ENCODE measurements at regions not wholly inside any gene's neighbourhood (a gene's known extent, or its start where the extent isn't known, plus 50 kb on each side); places are given as distances from the start of the nearest gene placed in this dataset.

- no peak for TF ChIP-seq RAD21 (IDR thresholded peaks at IDR 0.05; ENCODE audit: low read depth)
- TF ChIP-seq NFIC (IDR thresholded peaks at IDR 0.05) = no peak
- TF ChIP-seq MAX (IDR thresholded peaks at IDR 0.05) = no peak
- no peak for TF ChIP-seq EP300 (IDR thresholded peaks at IDR 0.05; ENCODE audit: borderline replicate concordance)
- TF ChIP-seq, protein P1, sequence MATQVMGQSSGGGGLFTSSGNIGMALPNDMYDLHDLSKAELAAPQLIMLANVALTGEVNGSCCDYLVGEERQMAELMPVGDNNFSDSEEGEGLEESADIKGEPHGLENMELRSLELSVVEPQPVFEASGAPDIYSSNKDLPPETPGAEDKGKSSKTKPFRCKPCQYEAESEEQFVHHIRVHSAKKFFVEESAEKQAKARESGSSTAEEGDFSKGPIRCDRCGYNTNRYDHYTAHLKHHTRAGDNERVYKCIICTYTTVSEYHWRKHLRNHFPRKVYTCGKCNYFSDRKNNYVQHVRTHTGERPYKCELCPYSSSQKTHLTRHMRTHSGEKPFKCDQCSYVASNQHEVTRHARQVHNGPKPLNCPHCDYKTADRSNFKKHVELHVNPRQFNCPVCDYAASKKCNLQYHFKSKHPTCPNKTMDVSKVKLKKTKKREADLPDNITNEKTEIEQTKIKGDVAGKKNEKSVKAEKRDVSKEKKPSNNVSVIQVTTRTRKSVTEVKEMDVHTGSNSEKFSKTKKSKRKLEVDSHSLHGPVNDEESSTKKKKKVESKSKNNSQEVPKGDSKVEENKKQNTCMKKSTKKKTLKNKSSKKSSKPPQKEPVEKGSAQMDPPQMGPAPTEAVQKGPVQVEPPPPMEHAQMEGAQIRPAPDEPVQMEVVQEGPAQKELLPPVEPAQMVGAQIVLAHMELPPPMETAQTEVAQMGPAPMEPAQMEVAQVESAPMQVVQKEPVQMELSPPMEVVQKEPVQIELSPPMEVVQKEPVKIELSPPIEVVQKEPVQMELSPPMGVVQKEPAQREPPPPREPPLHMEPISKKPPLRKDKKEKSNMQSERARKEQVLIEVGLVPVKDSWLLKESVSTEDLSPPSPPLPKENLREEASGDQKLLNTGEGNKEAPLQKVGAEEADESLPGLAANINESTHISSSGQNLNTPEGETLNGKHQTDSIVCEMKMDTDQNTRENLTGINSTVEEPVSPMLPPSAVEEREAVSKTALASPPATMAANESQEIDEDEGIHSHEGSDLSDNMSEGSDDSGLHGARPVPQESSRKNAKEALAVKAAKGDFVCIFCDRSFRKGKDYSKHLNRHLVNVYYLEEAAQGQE (IDR thresholded peaks at IDR 0.05; ENCODE audit: low read depth) = no peak
- no peak for TF ChIP-seq EGR1 (IDR thresholded peaks at IDR 0.05)
- no peak for TF ChIP-seq CREB1 (IDR thresholded peaks at IDR 0.05; ENCODE audit: low read depth)
- TF ChIP-seq, protein P2, sequence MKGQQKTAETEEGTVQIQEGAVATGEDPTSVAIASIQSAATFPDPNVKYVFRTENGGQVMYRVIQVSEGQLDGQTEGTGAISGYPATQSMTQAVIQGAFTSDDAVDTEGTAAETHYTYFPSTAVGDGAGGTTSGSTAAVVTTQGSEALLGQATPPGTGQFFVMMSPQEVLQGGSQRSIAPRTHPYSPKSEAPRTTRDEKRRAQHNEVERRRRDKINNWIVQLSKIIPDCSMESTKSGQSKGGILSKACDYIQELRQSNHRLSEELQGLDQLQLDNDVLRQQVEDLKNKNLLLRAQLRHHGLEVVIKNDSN (IDR thresholded peaks at IDR 0.05) = no peak
- no peak for TF ChIP-seq TAF1 (IDR thresholded peaks at IDR 0.05; ENCODE audit: low read depth)
- TF ChIP-seq TEAD4 (IDR thresholded peaks at IDR 0.05) = no peak
- TF ChIP-seq CEBPB (IDR thresholded peaks at IDR 0.05) = no peak
These were observed 548.5 kb upstream of the ID2 start for GRCh38 chr2:8133363-8133762.

GRCh38 chr2:8133913-8134472, 547.9 kb upstream of the ID2 start:
- TF ChIP-seq EP300 (IDR thresholded peaks at IDR 0.05; ENCODE audit: borderline replicate concordance) = no peak
- no peak for TF ChIP-seq NFIC (IDR thresholded peaks at IDR 0.05)
- TF ChIP-seq, protein P2 (IDR thresholded peaks at IDR 0.05) = no peak
- no peak for TF ChIP-seq YY1 (IDR thresholded peaks at IDR 0.05; ENCODE audit: low read depth)
- TF ChIP-seq TCF12 (IDR thresholded peaks at IDR 0.05; ENCODE audit: low read depth) = no peak

DNA sequence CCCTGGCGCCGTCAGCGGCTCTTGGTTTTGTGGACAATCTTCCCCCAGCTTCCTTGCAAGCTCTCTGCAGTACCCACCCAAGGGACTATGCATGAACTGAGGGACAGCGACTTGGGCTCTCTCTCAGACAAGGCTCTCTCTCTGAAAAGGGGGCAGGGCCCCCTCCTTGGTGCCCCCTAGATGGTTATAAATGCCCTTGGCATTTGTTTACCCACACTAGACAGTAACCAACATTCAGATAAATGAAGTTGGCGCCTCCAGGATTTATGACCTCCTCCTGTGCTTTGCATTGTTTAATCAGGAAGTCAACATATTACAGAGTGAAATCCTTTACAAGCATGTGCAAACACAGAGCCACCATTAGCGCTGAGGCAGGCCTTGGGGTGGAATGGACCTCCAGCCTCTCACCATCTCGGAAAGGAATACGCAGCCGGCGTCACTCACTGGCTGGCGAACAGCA, 547.4 kb upstream of the ID2 start:
- TF ChIP-seq CEBPB (IDR thresholded peaks at IDR 0.05) (no peak), TEAD4 (IDR thresholded peaks at IDR 0.05) (no peak), YY1 (IDR thresholded peaks at IDR 0.05; ENCODE audit: low read depth) (no peak), TCF12 (IDR thresholded peaks at IDR 0.05; ENCODE audit: low read depth) (no peak), RAD21 (IDR thresholded peaks at IDR 0.05; ENCODE audit: low read depth) (no peak)

DNA sequence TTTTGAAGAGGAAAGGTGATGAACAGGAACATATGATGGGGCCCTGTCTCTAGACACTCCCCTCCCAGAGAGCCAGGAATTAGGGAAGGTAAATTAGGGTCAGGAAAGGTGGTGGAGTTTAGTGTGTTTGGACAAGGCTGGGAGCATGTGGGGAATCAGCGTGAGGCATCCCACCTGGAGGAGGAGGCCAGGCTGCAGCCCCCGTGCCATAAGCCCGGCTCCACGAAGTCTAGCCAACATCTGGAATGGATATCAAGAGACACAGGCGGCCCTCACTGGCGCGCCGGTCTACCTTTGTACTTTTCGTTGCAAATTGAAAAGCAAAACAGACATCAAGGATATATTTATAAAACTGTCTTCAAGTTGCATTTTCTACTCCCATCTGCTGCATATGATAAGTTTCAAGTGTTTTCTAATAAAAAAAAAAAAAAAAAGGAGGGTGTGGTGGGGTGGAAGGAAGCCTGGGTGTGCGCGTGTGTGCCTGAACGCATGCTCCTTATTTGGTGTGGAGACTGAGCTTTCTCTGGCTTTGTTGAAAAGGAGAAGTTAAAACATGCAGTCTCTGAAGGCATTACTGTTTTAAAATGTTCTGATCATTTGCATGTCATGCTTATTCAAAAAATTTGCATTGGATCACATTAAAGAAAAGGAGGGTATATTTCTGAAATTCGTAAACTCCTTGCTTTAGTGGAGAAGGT, 546.7 kb upstream of the ID2 start:
- TF ChIP-seq, protein P1 (IDR thresholded peaks at IDR 0.05; ENCODE audit: low read depth) = no peak
- TF ChIP-seq TEAD4 (IDR thresholded peaks at IDR 0.05) = no peak

GRCh38 chr2:8137801-8138200, 544.1 kb upstream of the ID2 start:
- no peak for TF ChIP-seq TAF1 (IDR thresholded peaks at IDR 0.05; ENCODE audit: low read depth)

DNA sequence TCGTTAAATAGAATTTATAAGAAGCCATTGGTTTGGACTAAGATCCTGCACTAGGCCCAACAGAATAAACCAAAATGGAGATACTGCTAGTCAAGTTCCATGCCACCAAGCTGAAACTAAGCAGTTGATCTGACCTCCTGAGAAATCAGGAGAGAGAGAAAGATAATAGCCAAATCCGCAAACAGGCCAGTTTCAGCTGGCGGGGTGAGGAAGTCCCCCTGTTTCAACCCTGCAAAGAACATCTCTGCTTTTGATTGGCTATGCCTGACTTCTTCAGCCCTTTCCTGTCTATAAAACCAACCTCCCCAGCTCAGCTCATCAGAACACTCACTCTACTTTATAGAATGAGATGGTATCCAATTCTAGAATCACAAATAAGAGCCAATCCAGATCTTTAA, 543.3 kb upstream of the ID2 start:
- TF ChIP-seq, protein P2 (IDR thresholded peaks at IDR 0.05) = no peak
- TF ChIP-seq MAX (IDR thresholded peaks at IDR 0.05) (no peak), EGR1 (IDR thresholded peaks at IDR 0.05) (no peak), TCF12 (IDR thresholded peaks at IDR 0.05; ENCODE audit: low read depth) (no peak), EP300 (IDR thresholded peaks at IDR 0.05; ENCODE audit: borderline replicate concordance) (no peak), FOXM1 (IDR thresholded peaks at IDR 0.05; ENCODE audit: borderline replicate concordance, low read depth) (no peak), RAD21 (IDR thresholded peaks at IDR 0.05; ENCODE audit: low read depth) (no peak), CREB1 (IDR thresholded peaks at IDR 0.05; ENCODE audit: low read depth) (no peak), TEAD4 (IDR thresholded peaks at IDR 0.05) (no peak), YY1 (IDR thresholded peaks at IDR 0.05; ENCODE audit: low read depth) (no peak), CEBPB (IDR thresholded peaks at IDR 0.05) (no peak), NFIC (IDR thresholded peaks at IDR 0.05) (no peak), ZBTB7A (IDR thresholded peaks at IDR 0.05; ENCODE audit: low read depth) (no peak), TAF1 (IDR thresholded peaks at IDR 0.05; ENCODE audit: low read depth) (no peak)
- TF ChIP-seq, protein P1 (IDR thresholded peaks at IDR 0.05; ENCODE audit: low read depth) = no peak
